ENCODE measurements at regions not wholly inside any gene's neighbourhood (a gene's known extent, or its start where the extent isn't known, plus 50 kb on each side); places are given as distances from the start of the nearest gene placed in this dataset.

- Histone ChIP-seq H3K4me1 (no peaks in the 10 kb centered on the region), H3K9me3 (no peaks in the 10 kb centered on the region), H3K4me3 (ENCODE audit: low read depth, low read length) (no peak overlapping the region), H3K27me3 (replicated peaks; ENCODE audit: control insufficient read depth, insufficient read depth, low read length) (no peaks in the 10 kb centered on the region; the same call in 1 of the 2 replicates), H3K36me3 (ENCODE audit: control insufficient read depth, insufficient read depth, low read length) (no peaks in the 10 kb centered on the region)
- no TSS peak for BruUV-seq (replicated peaks)
- Mint-ChIP-seq H3K9me3 (ENCODE audit: unreplicated experiment) (no peaks in the 10 kb centered on the region), H3K4me3 (ENCODE audit: unreplicated experiment) (no peak overlapping the region), H3K27ac (ENCODE audit: unreplicated experiment) (no peak overlapping the region), H3K4me1 (ENCODE audit: low read depth, unreplicated experiment) (no peaks in the 10 kb centered on the region), H3K27me3 (ENCODE audit: insufficient read depth, unreplicated experiment) (no peaks in the 10 kb centered on the region), H3K36me3 (ENCODE audit: insufficient read depth, unreplicated experiment) (no peaks in the 10 kb centered on the region)
- TF ChIP-seq, protein P1, sequence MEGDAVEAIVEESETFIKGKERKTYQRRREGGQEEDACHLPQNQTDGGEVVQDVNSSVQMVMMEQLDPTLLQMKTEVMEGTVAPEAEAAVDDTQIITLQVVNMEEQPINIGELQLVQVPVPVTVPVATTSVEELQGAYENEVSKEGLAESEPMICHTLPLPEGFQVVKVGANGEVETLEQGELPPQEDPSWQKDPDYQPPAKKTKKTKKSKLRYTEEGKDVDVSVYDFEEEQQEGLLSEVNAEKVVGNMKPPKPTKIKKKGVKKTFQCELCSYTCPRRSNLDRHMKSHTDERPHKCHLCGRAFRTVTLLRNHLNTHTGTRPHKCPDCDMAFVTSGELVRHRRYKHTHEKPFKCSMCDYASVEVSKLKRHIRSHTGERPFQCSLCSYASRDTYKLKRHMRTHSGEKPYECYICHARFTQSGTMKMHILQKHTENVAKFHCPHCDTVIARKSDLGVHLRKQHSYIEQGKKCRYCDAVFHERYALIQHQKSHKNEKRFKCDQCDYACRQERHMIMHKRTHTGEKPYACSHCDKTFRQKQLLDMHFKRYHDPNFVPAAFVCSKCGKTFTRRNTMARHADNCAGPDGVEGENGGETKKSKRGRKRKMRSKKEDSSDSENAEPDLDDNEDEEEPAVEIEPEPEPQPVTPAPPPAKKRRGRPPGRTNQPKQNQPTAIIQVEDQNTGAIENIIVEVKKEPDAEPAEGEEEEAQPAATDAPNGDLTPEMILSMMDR (IDR thresholded peaks at IDR 0.05; ENCODE audit: insufficient read depth in 1 of 2, low read depth in 1 of 2, low read length in 1 of 2, severe bottlenecking in 1 of 2, unreplicated experiment in 1 of 2) = no peak
- CTCF ChIA-PET = no interaction called here
- intact Hi-C loops (cut with micrococcal nuclease; ENCODE audit: unreplicated experiment) = no loop called here
- POLR2A ChIA-PET = no interaction called here
- no peak for DNase-seq
Observed at GRCh38 chr15:96600350-96600749, 269.9 kb downstream of the NR2F2 start.

- intact Hi-C loops (cut with micrococcal nuclease; ENCODE audit: unreplicated experiment) = no loop called here
- no peak for DNase-seq
- no peak overlapping the region for H3K4me3 ChIP-seq (ENCODE audit: low read depth, low read length)
- CTCF ChIA-PET = no interaction called here
- POLR2A ChIA-PET = no interaction called here
- no peak overlapping the region for H3K27ac Mint-ChIP-seq (ENCODE audit: unreplicated experiment)
- H3K4me1 Mint-ChIP-seq (ENCODE audit: low read depth, unreplicated experiment) = no peaks in the 10 kb centered on the region
- no peaks in the 10 kb centered on the region for H3K27me3 ChIP-seq (replicated peaks; ENCODE audit: control insufficient read depth, insufficient read depth, low read length)
- TF ChIP-seq, protein P1 (IDR thresholded peaks at IDR 0.05; ENCODE audit: insufficient read depth in 1 of 2, low read depth in 1 of 2, low read length in 1 of 2, severe bottlenecking in 1 of 2, unreplicated experiment in 1 of 2) = no peak
- no peaks in the 10 kb centered on the region for H3K9me3 Mint-ChIP-seq (ENCODE audit: unreplicated experiment)
- no peak overlapping the region for H3K4me3 Mint-ChIP-seq (ENCODE audit: unreplicated experiment)
- H3K36me3 Mint-ChIP-seq (ENCODE audit: insufficient read depth, unreplicated experiment) = no peaks in the 10 kb centered on the region
- H3K27me3 Mint-ChIP-seq (ENCODE audit: insufficient read depth, unreplicated experiment) = no peaks in the 10 kb centered on the region
- BruUV-seq (replicated peaks) = no TSS peak
- no peaks in the 10 kb centered on the region for H3K36me3 ChIP-seq (ENCODE audit: control insufficient read depth, insufficient read depth, low read length)
- no peaks in the 10 kb centered on the region for H3K9me3 ChIP-seq
- H3K4me1 ChIP-seq = no peaks in the 10 kb centered on the region
Observed at GRCh38 chr15:96606617-96607016, 276.1 kb downstream of the NR2F2 start.

- Mint-ChIP-seq H3K27ac (ENCODE audit: unreplicated experiment) (no peak overlapping the region), H3K9me3 (ENCODE audit: unreplicated experiment) (no peaks in the 10 kb centered on the region), H3K36me3 (ENCODE audit: insufficient read depth, unreplicated experiment) (no peaks in the 10 kb centered on the region), H3K4me1 (ENCODE audit: low read depth, unreplicated experiment) (no peaks in the 10 kb centered on the region), H3K27me3 (ENCODE audit: insufficient read depth, unreplicated experiment) (no peaks in the 10 kb centered on the region), H3K4me3 (ENCODE audit: unreplicated experiment) (no peak overlapping the region)
- TF ChIP-seq, protein P1 (IDR thresholded peaks at IDR 0.05; ENCODE audit: insufficient read depth in 1 of 2, low read depth in 1 of 2, low read length in 1 of 2, severe bottlenecking in 1 of 2, unreplicated experiment in 1 of 2) = no peak
- H3K9me3 ChIP-seq = no peaks in the 10 kb centered on the region
- no peak for DNase-seq
- ChIA-PET POLR2A (no interaction called here), CTCF (no interaction called here)
- no peak overlapping the region for H3K4me3 ChIP-seq (ENCODE audit: low read depth, low read length)
- no peaks in the 10 kb centered on the region for H3K4me1 ChIP-seq
- intact Hi-C loops (cut with micrococcal nuclease; ENCODE audit: unreplicated experiment) = no loop called here
- no peaks in the 10 kb centered on the region for H3K27me3 ChIP-seq (replicated peaks; ENCODE audit: control insufficient read depth, insufficient read depth, low read length)
- H3K36me3 ChIP-seq (ENCODE audit: control insufficient read depth, insufficient read depth, low read length) = no peaks in the 10 kb centered on the region
- no TSS peak for BruUV-seq (replicated peaks)
Observed at GRCh38 chr15:96610757-96611156, 280.3 kb downstream of the NR2F2 start.
